ENCODE measurements at regions not wholly inside any gene's neighbourhood (a gene's known extent, or its start where the extent isn't known, plus 50 kb on each side); places are given as distances from the start of the nearest gene placed in this dataset.
"Not testable (repeated sequence)": the region's sequence is repeated elsewhere in the genome, so short reads cannot be mapped to it uniquely, and the experiment has no call there.

GRCh38 chr18:64707052-64707451 is 558.2 kb upstream of the LINC00305 start:
- DNase-seq = no peak

GRCh38 chr18:64699081-64699480 is 550.2 kb upstream of the LINC00305 start:
- peak; percentile 39 for DNase-seq

GRCh38 chr18:64695851-64696553 is 547.1 kb upstream of the LINC00305 start:
- DNase-seq = no peak

GRCh38 chr18:64693766-64694165 is 544.9 kb upstream of the LINC00305 start:
- DNase-seq = peak; percentile 58

DNA sequence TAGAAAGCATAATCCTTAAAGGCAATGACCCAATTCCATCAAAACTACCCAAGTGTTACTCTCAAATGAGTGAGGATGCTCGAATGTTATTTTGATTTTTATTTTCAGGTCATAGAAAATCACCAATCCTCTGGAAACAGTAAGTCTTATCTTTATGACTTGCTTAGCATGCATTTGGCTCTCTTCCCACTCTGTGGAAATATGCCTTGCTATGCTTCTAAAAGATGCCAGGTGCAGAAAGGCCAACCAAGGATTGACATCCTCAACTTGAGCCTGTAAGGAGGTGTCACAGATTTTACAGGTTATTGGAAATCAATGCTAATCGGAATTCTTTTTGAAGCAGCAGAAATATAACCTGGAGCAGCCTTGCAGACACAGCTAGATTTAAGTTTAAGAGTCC is 543.9 kb upstream of the LINC00305 start:
- no peak for DNase-seq

DNA sequence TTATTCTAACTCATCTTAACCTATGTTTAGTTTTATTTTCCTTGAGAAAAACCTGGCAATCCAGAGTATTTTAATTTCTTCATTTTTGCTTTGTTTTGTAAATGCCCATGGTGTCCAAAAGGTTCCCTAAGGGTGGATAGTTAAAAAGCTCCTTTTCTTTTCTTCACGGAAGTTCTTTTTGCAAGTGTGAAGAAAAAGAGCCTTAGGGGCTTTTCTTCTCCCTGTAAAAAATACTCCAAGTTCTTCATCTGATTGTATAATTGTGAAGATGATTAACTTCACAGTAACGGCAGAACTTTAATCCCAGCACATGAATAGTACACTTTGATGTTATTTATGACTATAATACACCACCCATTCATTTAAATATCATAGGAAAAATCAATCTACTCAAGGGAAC is 530.2 kb upstream of the LINC00305 start:
- DNase-seq = no peak

DNA sequence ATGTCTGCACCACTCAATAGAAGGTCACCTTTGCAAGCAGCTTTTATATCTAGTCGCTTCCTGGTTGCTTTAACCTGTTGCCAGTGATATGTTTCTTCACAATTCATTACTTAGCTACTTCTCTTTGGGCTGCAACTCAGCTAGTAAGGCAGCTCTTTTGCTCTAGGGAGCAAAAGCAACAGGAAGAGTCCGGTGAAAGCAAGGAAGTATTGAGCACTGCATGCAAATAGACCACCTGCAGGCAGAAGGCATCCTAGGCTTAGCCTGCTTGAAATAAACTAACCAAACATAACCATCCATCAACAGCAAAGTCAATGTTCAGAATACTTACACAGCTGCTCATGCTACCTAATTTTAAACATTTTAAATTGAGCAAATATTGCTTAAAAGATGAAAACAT is 529.2 kb upstream of the LINC00305 start:
- no peak for DNase-seq

DNA sequence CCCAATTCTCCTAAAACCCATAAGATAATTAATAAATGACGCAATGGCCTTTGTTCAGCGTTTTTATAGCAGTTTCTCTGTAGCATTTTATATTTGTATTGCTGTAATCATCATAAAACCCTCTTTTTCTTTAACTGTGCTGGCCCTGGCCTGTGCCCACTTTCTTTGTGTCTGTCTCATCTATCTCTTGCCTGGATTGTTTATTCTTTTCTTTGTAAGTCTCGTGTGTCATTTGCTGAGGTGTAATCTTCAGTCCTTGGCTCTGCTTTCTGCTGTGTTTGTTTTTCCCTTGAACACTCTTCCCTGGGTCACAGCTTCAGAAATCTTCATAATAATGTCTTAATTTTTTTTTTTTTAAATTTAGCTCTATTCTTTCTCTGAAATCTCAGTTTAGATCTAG is 525.8 kb upstream of the LINC00305 start:
- DNase-seq = no peak

- not testable (repeated sequence) for DNase-seq
Observed at GRCh38 chr18:64671293-64671692, 522.4 kb upstream of the LINC00305 start.

DNA sequence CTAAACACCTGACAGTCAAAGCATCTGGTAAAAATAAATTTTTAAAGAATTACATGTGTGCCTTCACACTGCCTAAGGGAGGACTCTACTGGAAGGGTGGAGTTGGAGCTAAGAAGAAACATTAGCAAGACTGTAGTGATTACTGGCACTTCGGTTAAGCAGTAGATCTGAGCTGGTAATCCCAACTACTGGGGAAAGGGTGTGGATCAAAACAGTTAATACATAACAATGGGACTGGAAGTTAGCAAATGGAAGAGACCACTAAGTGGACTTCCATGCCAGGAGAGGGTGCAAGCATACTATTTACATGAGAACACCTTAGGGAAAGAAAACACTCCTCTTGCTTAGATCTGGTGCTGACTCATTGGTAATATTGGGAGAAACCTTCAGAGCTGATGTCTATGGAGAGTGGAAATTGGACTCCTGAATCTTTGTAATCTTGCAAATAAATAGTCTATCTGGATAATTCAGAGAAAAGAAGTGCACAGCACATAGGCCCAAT is 519.6 kb upstream of the LINC00305 start:
- DNase-seq = peak; percentile 1

DNA sequence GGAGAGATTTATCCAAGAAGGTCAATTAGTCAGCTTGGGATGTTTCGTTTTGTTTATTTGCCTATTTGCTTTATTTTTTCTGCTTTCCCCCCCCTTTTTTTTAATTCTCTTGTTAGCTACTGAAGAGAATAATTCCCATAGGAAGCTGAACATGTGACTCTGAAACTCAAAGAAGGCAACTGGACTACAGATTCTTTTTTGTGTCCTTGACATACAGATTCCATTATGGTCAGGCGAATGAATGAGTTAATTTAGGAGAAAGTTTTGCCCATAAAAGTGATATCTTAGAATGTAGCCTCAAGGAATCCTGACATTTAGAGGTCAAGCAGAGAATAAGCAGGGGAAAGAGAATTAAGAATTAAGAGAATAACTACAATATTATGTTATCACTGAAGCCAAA is 514.2 kb upstream of the LINC00305 start:
- no peak for DNase-seq

DNA sequence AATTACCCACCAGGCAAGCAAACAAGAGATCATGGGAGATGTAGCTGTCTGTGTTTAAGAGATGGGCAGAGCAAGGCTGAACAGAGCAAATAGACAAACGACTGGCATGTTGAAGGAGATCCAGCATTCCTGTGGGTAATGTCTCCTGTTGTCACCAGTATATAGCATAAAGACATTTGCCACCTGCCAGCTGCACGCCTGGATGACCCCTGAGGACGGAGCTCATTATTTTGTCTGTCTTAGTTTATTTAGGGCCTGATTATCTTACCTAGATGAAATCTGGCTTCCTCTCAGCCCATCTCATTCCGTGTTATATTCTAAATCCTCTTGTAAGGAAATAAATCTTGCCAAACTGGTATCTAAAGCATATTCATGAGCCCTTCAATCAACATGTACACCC is 510.3 kb upstream of the LINC00305 start:
- no peak for DNase-seq

- no peak for DNase-seq
Observed at GRCh38 chr18:64653068-64653467, 504.2 kb upstream of the LINC00305 start.

GRCh38 chr18:64650068-64650467 is 501.2 kb upstream of the LINC00305 start:
- no peak for DNase-seq

DNA sequence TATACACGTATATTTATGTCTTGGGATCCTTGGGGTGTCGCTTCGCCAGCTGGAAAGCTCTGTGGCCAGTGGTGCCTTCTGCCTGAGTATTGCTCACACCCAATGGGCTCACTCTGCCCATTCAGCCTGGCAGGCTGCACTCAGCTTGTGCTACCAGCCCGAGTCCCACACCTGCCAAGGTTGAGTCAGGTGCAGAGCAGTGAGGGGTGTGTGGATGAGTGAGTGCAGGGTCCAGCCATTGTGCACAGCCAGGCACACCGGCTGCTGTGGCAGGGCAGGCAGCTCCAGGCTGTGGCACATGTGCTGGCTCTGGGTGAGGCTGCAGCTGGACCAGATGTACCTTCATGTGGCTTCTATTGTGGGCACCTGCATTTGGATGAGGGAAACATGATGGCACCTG is 496.9 kb upstream of the LINC00305 start:
- DNase-seq = no peak

GRCh38 chr18:64639536-64639935 is 490.6 kb upstream of the LINC00305 start:
- peak; percentile 80 for DNase-seq

DNA sequence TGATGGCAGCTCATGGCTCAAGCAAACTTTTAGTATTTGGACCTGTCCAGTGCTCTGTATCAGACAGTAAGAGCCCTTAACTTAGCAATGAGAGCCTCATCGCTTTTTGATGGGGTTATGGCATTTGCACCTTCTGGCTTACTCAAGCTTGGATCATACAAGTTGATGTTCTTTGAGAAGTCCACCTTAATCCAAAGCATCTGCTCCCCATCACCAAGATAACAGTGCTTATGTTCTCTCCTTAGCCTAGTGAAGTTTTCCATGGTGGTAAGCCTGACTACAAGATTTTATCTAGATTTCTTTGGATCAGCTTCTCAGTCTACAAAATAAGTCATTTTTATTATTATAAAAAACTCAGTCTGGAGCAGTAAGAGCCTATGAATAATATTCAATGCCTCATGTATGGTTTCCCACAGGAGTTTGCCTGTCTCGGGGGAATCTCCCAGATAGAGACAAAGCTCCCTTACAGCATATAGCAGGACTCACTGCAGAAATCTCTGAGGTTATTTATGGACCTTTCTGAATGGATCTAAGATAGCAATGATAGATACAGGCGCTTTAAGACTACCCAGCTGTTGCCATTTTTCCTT is 472.2 kb upstream of the LINC00305 start:
- DNase-seq = no peak

GRCh38 chr18:64618390-64618789 is 469.5 kb upstream of the LINC00305 start:
- DNase-seq = no peak

GRCh38 chr18:64615021-64615420 is 466.1 kb upstream of the LINC00305 start:
- no peak for DNase-seq

- DNase-seq = no peak
Observed at GRCh38 chr18:64614446-64614845, 465.6 kb upstream of the LINC00305 start.

- DNase-seq = no peak
Observed at GRCh38 chr18:64592246-64592645, 443.4 kb upstream of the LINC00305 start.

GRCh38 chr18:64589000-64589399 is 440.1 kb upstream of the LINC00305 start:
- no peak for DNase-seq

- no peak for DNase-seq
Observed at GRCh38 chr18:64566456-64566855, 417.6 kb upstream of the LINC00305 start.

GRCh38 chr18:64562651-64563050 is 413.8 kb upstream of the LINC00305 start:
- DNase-seq = no peak
